GM23338 (cell line): ENCODE measurements at regions not wholly inside any gene's neighbourhood (a gene's known extent, or its start where the extent isn't known, plus 50 kb on each side); places are given as distances from the start of the nearest gene placed in this dataset.
A peak's percentile ranks its signal among the peaks of the same experiment; 100 is the strongest.

Experiments
- ATAC-seq: fragments of 200-7000 bp; cut with Tn5 transposase; 3 replicates; pipeline ENCODE4 v1.9.1; 2020
- DNase-seq: peaks from one replicate; pipeline ENCODE4 v3.0.0-alpha.2; 2015; ENCODE audit warnings: low spot score
- H2AFZ ChIP-seq: fragments of 200-600 bp; sonication (generic); 2 replicates; pipeline ENCODE4 v1.8.0; 2016; ENCODE audit warnings: antibody characterized with exemption, mild to moderate bottlenecking, moderate library complexity
- H3F3A ChIP-seq: fragments of 200-600 bp; sonication (generic); replicated peaks from 2 replicates; pipeline ENCODE4 v1.8.0; 2017; ENCODE audit warnings: antibody characterized with exemption, mixed run types, low read depth
- H3K27ac ChIP-seq: fragments of 200-600 bp; sonication (generic); 2 replicates; pipeline ENCODE4 v1.6.1; 2016; ENCODE audit warnings: low read depth
- H3K27me3 ChIP-seq: fragments of 200-600 bp; sonication (generic); 2 replicates; pipeline ENCODE4 v1.8.0; 2016; ENCODE audit warnings: mild to moderate bottlenecking, mixed run types, moderate library complexity; ENCODE audit not compliant: insufficient read depth
- H3K36me3 ChIP-seq: fragments of 200-600 bp; sonication (generic); 2 replicates; pipeline ENCODE4 v1.8.0; 2016; ENCODE audit warnings: mild to moderate bottlenecking; ENCODE audit not compliant: insufficient read depth
- H3K4me1 ChIP-seq: fragments of 200-600 bp; sonication (generic); 2 replicates; pipeline ENCODE4 v1.8.0; 2016; ENCODE audit warnings: mild to moderate bottlenecking, moderate library complexity; ENCODE audit not compliant: insufficient read depth
- H3K4me2 ChIP-seq: fragments of 200-600 bp; sonication (generic); 2 replicates; pipeline ENCODE4 v1.7.1; 2017; ENCODE audit warnings: mixed run types
- H3K4me3 ChIP-seq: fragments of 200-600 bp; sonication (generic); 2 replicates; pipeline ENCODE4 v1.6.1; 2016; ENCODE audit warnings: mixed run types
- H3K79me2 ChIP-seq: fragments of 200-600 bp; sonication (generic); replicated peaks from 2 replicates; pipeline ENCODE4 v1.8.0; 2017; ENCODE audit warnings: mild to moderate bottlenecking; ENCODE audit not compliant: insufficient read depth
- H3K9me2 ChIP-seq: fragments of 200-600 bp; sonication (generic); 2 replicates; pipeline ENCODE4 v1.8.0; 2017; ENCODE audit not compliant: insufficient read depth
- H4K20me1 ChIP-seq: fragments of 200-600 bp; sonication (generic); replicated peaks from 2 replicates; pipeline ENCODE4 v1.8.0; 2017; ENCODE audit warnings: mild to moderate bottlenecking; ENCODE audit not compliant: insufficient read depth
- H3K27ac Mint-ChIP-seq: 2 replicates; pipeline ENCODE4 v1.8.0; 2020; ENCODE audit warnings: inconsistent platforms, mild to moderate bottlenecking, moderate library complexity, mixed read lengths
- H3K27me3 Mint-ChIP-seq: 3 replicates; pipeline ENCODE4 v1.8.0; 2022; ENCODE audit warnings: low read depth, mild to moderate bottlenecking, moderate library complexity, mixed read lengths, inconsistent platforms; ENCODE audit not compliant: insufficient read depth, poor library complexity
- H3K36me3 Mint-ChIP-seq: 3 replicates; pipeline ENCODE4 v1.8.0; 2021; ENCODE audit warnings: low read depth, mild to moderate bottlenecking, inconsistent platforms, moderate library complexity, mixed read lengths
- H3K4me1 Mint-ChIP-seq: 3 replicates; pipeline ENCODE4 v1.8.0; 2020; ENCODE audit warnings: mild to moderate bottlenecking, inconsistent platforms, mixed read lengths
- H3K4me3 Mint-ChIP-seq: 3 replicates; pipeline ENCODE4 v1.8.0; 2021; ENCODE audit warnings: moderate library complexity, mild to moderate bottlenecking, inconsistent platforms, mixed read lengths
- H3K9me3 Mint-ChIP-seq: 3 replicates; pipeline ENCODE4 v1.8.0; 2020; ENCODE audit warnings: moderate library complexity, mild to moderate bottlenecking, inconsistent platforms, mixed read lengths
- CREB1 ChIP-seq: fragments of 250-450 bp; sonication (Bioruptor Pico); IDR thresholded peaks from 2 replicates; pipeline ENCODE4 v1.5.0; 2020; ENCODE audit warnings: low read depth, mild to moderate bottlenecking, moderate library complexity
- EZH2 ChIP-seq: fragments of 200-600 bp; sonication (generic); IDR thresholded peaks from one replicate; pipeline ENCODE4 v1.8.0; 2017; ENCODE audit warnings: antibody characterized with exemption, mild to moderate bottlenecking, low read depth; ENCODE audit not compliant: unreplicated experiment
- EZH2phosphoT487 ChIP-seq: fragments of 200-600 bp; sonication (generic); IDR thresholded peaks from one replicate; pipeline ENCODE4 v1.8.1; 2018; ENCODE audit warnings: antibody characterized with exemption; ENCODE audit not compliant: unreplicated experiment
- NANOG ChIP-seq: IDR thresholded peaks from 2 replicates; pipeline ENCODE4 v1.6.1; 2016; ENCODE audit warnings: antibody characterized with exemption, borderline replicate concordance
- POLR2AphosphoS5 ChIP-seq: IDR thresholded peaks from 2 replicates; pipeline ENCODE4 v1.6.1; 2016; ENCODE audit warnings: antibody characterized with exemption, low read depth
- REST ChIP-seq: IDR thresholded peaks from one replicate; pipeline ENCODE4 v1.6.1; 2018; ENCODE audit warnings: antibody characterized with exemption; ENCODE audit not compliant: unreplicated experiment
- STAT1 ChIP-seq: IDR thresholded peaks from one replicate; pipeline ENCODE4 v1.6.1; 2016; ENCODE audit warnings: antibody characterized with exemption; ENCODE audit not compliant: unreplicated experiment
- TF ChIP-seq, protein P1 (sequence below): IDR thresholded peaks from 2 replicates; pipeline ENCODE4 v1.6.1; 2016; ENCODE audit warnings: antibody characterized with exemption
- TF ChIP-seq, protein P2 (sequence below): fragments of 250-450 bp; sonication (Bioruptor Pico); IDR thresholded peaks from 2 replicates; pipeline ENCODE4 v1.5.0; 2020; ENCODE audit warnings: mild to moderate bottlenecking, moderate library complexity

GRCh38 chr21:19508844-19509243, 1105.3 kb upstream of the TMPRSS15 start:
- peaks cover 5% of the 10 kb centered on the region for H3K9me3 Mint-ChIP-seq
- peaks cover 14% of the 10 kb centered on the region for H3K36me3 Mint-ChIP-seq
- H3K27me3 Mint-ChIP-seq: no peaks in the 10 kb centered on the region
- TF ChIP-seq CREB1 (CRISPR knock-in tag): no peak
- TF ChIP-seq, protein P1, sequence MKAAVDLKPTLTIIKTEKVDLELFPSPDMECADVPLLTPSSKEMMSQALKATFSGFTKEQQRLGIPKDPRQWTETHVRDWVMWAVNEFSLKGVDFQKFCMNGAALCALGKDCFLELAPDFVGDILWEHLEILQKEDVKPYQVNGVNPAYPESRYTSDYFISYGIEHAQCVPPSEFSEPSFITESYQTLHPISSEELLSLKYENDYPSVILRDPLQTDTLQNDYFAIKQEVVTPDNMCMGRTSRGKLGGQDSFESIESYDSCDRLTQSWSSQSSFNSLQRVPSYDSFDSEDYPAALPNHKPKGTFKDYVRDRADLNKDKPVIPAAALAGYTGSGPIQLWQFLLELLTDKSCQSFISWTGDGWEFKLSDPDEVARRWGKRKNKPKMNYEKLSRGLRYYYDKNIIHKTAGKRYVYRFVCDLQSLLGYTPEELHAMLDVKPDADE: no peak
- no peak for TF ChIP-seq EZH2phosphoT487
- TF ChIP-seq, protein P2, sequence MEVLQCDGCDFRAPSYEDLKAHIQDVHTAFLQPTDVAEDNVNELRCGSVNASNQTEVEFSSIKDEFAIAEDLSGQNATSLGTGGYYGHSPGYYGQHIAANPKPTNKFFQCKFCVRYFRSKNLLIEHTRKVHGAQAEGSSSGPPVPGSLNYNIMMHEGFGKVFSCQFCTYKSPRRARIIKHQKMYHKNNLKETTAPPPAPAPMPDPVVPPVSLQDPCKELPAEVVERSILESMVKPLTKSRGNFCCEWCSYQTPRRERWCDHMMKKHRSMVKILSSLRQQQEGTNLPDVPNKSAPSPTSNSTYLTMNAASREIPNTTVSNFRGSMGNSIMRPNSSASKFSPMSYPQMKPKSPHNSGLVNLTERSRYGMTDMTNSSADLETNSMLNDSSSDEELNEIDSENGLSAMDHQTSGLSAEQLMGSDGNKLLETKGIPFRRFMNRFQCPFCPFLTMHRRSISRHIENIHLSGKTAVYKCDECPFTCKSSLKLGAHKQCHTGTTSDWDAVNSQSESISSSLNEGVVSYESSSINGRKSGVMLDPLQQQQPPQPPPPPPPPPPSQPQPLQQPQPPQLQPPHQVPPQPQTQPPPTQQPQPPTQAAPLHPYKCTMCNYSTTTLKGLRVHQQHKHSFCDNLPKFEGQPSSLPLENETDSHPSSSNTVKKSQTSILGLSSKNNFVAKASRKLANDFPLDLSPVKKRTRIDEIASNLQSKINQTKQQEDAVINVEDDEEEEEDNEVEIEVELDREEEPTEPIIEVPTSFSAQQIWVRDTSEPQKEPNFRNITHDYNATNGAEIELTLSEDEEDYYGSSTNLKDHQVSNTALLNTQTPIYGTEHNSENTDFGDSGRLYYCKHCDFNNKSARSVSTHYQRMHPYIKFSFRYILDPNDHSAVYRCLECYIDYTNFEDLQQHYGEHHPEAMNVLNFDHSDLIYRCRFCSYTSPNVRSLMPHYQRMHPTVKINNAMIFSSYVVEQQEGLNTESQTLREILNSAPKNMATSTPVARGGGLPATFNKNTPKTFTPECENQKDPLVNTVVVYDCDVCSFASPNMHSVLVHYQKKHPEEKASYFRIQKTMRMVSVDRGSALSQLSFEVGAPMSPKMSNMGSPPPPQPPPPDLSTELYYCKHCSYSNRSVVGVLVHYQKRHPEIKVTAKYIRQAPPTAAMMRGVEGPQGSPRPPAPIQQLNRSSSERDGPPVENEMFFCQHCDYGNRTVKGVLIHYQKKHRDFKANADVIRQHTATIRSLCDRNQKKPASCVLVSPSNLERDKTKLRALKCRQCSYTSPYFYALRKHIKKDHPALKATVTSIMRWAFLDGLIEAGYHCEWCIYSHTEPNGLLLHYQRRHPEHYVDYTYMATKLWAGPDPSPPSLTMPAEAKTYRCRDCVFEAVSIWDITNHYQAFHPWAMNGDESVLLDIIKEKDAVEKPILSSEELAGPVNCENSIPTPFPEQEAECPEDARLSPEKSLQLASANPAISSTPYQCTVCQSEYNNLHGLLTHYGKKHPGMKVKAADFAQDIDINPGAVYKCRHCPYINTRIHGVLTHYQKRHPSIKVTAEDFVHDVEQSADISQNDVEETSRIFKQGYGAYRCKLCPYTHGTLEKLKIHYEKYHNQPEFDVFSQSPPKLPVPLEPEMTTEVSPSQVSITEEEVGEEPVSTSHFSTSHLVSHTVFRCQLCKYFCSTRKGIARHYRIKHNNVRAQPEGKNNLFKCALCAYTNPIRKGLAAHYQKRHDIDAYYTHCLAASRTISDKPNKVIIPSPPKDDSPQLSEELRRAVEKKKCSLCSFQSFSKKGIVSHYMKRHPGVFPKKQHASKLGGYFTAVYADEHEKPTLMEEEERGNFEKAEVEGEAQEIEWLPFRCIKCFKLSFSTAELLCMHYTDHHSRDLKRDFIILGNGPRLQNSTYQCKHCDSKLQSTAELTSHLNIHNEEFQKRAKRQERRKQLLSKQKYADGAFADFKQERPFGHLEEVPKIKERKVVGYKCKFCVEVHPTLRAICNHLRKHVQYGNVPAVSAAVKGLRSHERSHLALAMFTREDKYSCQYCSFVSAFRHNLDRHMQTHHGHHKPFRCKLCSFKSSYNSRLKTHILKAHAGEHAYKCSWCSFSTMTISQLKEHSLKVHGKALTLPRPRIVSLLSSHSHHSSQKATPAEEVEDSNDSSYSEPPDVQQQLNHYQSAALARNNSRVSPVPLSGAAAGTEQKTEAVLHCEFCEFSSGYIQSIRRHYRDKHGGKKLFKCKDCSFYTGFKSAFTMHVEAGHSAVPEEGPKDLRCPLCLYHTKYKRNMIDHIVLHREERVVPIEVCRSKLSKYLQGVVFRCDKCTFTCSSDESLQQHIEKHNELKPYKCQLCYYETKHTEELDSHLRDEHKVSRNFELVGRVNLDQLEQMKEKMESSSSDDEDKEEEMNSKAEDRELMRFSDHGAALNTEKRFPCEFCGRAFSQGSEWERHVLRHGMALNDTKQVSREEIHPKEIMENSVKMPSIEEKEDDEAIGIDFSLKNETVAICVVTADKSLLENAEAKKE (CRISPR knock-in tag): no peak
- TF ChIP-seq NANOG: no peak
- TF ChIP-seq EZH2: no peak
- TF ChIP-seq STAT1: no peak
- TF ChIP-seq POLR2AphosphoS5: no peak
- TF ChIP-seq REST: no peak
- peaks cover 2% of the 10 kb centered on the region; the same call in 2 of the 3 replicates for H3K4me1 Mint-ChIP-seq
- H3F3A ChIP-seq: no peaks in the 10 kb centered on the region
- H3K4me3 Mint-ChIP-seq: no peak overlapping the region
- no peaks in the 10 kb centered on the region for H3K79me2 ChIP-seq
- ATAC-seq: no peak
- 0 out of 2 replicates have a peak, but pooled peaks cover 4% of the 10 kb centered on the region for H3K9me2 ChIP-seq
- no peaks in the 10 kb centered on the region for H4K20me1 ChIP-seq
- no peak for DNase-seq
- no peak overlapping the region for H3K27ac Mint-ChIP-seq
- H3K4me2 ChIP-seq: no peak overlapping the region
- no peaks in the 10 kb centered on the region for H3K27me3 ChIP-seq
- H3K4me3 ChIP-seq: no peak overlapping the region
- no peaks in the 10 kb centered on the region for H3K36me3 ChIP-seq
- H3K4me1 ChIP-seq: peaks cover 16% of the 10 kb centered on the region
- 0 out of 2 replicates have a peak overlapping the region, but pooled peaks have one; percentile 4 for H2AFZ ChIP-seq
- no peak overlapping the region for H3K27ac ChIP-seq
